CD1c-positive myeloid dendritic cell (primary cell): ENCODE measurements at regions not wholly inside any gene's neighbourhood (a gene's known extent, or its start where the extent isn't known, plus 50 kb on each side); places are given as distances from the start of the nearest gene placed in this dataset.
"Not testable (repeated sequence)": the region's sequence is repeated elsewhere in the genome, so short reads cannot be mapped to it uniquely, and the experiment has no call there.

Experiments
- DNase-seq: peaks from one replicate; pipeline ENCODE4 v3.0.0-alpha.2; 2016; ENCODE audit errors: extremely low spot score

DNA sequence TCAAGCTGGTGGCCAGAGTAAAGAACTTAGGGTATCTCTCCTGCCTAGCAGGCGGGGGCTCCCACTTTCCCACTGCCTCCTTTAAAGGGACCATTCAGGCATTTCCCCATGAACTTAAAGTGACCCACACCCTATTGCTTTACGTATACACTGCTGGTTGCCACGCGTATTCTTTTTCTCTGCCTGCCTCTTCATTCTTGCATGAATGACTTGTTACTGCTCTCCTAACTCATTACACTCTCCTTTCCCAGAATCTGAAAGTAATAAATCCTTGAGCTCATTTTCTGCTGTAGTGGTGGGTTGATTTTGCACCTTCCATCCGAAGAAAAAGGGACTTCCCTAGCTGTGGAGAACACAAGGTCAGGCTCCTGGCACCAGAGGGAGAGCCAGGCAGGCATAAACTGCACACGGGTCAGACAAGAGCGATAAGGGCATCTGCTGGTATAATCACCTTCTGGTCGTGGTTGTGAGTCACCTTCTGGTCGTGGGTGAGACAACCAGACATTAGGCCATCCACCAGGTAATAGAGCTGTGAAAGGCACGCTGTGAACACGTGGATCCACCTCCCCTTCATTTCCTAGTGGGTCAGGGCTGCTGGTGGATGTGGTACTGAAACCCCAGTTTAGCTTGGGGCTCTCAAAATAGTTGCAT is 950.3 kb downstream of the SOCS6 start:
- no peak for DNase-seq

DNA sequence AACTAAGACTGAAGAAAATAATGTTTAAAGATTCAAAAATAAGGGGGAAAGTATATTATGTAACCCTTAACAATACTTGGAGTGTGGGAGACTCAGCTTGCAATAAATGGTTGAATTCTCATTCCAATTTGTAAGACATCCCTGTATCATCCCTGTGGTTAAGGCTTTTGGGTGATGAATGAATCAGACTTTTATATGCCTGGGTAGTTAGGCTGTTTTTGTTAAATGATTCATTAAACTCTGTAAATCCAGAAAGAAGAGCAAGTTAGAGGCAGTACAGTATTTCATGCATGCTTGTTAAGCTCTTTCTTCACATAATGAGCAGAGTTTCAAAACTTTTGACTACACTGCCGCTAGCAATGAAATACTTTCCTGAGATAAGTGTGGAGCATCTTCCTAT is 948.8 kb downstream of the SOCS6 start:
- no peak for DNase-seq

DNA sequence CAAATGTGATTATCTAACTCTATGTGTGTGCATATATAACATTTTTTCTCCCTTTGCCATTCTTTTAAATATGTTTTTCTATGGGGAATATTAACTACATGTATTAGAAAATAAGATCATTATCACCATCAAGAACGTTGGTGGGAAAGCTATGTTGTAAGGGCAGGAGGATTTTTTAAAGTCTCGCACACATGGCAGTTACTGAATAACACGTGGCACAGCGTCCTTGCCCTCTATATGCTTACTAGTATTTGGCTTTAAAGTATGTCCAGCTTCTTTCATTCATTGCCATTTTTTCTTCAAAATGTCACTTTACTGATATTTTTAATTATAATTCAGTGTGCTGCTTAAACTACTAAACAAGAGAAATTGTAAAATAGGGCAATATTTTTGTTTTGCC is 944.3 kb downstream of the SOCS6 start:
- DNase-seq, result no peak

DNA sequence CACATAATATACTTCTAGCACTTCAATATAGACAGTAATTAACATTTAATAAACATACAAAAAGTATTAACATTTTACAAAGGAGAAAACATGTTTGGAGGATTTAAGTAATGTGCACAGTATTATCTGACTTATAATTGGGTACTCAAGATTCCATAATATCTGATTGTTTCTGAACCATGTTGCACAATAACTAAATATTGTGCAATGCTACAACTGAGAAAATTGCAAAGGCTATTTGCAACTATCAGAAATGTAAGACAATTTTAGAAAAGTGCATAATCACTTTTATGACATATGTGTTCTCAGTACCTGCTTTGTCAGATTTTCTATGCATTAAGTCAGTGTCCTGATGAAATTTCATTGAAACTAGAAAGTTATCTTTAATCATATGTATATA is 934.6 kb downstream of the SOCS6 start:
- no peak for DNase-seq

DNA sequence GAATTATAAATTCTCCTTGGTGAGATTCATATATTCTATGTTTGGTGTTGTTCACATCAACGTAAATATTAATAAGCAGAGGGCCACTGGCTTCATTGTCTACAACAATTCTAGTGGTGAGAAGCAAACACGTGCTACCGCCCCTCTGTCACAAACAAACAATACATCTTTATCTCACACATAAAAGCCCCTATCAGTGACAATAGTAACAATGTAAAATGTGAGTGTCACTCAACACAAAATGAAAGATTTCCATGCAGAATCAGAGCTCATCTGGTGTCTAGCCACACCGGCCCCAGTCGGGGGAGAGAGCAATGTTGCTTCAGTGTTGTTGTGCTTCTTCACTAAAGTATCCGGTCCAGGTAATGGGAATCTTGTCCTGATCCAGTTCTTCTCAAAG is 932.6 kb downstream of the SOCS6 start:
- DNase-seq, result no peak

DNA sequence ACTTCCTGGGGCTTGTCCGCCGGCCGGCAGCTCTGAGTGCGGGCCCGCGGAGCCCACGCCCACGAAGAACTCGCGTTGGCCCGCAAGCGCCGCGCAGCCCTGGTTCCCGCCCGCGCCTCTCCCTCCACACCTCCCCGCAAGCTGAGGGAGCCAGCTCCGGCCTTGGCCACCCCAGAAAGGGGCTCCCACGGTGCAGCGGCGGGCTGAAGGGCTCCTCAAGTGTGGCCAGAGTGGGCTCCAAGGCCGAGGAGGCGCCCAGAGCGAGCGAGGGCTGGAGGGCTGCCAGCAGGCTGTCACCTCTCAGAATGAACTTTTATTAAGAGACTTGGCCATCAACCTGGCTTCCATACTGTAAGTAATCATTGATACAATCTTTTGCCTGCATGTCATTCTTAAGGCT is 923.9 kb downstream of the SOCS6 start:
- not testable (repeated sequence) for DNase-seq

DNA sequence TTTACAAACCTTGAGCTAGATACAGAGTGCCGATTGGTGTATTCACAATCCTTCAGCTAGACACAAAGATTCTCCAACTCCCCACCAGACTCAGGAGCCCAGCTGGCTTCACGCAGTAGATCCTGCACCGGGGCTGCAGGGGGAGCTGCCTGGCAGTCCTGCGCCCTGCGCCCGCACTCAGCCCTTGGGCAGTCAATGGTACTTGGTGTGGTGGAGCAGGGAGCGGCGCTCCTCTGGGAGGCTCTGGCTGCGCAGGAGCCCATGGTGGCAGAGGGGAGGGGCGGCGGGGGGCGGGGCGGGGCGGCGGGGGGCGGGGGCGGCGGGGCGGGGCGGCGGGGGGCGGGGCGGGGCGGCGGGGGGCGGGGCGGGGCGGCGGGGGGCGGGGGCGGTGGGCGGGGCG is 923.4 kb downstream of the SOCS6 start:
- DNase-seq, result no peak

DNA sequence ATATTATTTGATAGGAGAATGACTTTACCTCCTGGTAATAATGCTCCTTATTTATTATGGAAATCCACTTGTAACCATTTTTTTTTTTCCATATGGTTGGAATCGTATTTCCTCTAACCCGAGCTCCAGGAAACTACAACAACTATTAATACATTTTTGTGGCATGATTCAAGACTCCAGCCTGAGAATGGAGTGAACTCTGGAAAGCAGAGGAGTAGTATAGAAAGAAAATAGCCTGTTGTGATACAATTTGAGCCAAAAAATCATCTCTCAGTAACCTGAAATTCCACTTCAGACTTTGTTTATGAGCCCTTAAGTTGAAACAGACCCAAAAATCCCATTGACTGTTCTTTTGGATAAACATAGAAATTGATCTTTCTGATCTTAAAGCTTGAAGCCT is 921.1 kb downstream of the SOCS6 start:
- no peak for DNase-seq

DNA sequence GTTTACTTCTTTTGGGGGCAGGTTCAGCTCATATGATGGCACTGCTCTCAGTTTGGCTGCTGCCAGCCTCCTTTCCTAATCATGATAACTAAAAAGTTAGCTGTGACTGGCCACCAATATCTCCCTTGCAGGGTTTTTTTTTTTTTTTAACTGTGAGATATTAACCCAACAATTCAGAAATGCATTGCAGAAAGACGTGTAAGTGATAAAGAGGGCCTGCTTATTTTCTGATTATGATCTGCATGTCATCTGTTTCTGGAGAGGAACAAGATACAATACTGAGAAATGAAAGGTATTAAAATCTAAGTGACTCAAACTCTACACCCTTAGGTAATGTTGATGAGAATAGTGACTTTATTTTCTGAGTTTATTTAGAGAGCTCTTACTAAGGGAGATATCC is 905.6 kb downstream of the SOCS6 start:
- DNase-seq, result no peak

DNA sequence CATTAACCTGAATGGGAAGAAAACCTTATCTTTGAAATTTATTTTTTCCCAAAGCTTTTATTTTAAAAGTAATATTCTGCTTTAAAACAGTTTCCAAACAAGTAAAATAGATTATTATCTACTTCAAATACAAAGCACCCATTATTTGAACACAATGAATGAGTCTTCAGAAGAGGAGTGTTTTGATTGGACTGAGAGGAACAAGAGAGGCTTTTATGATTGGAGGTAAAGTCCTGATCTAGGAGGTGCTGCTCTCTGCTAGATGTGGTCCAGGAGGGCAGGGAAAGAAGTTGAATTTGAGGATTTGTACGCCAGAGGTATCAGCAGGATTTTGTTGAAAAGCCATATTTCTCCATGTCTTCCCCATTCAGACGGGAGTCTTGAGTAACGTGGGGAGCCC is 900.7 kb downstream of the SOCS6 start:
- no peak for DNase-seq

DNA sequence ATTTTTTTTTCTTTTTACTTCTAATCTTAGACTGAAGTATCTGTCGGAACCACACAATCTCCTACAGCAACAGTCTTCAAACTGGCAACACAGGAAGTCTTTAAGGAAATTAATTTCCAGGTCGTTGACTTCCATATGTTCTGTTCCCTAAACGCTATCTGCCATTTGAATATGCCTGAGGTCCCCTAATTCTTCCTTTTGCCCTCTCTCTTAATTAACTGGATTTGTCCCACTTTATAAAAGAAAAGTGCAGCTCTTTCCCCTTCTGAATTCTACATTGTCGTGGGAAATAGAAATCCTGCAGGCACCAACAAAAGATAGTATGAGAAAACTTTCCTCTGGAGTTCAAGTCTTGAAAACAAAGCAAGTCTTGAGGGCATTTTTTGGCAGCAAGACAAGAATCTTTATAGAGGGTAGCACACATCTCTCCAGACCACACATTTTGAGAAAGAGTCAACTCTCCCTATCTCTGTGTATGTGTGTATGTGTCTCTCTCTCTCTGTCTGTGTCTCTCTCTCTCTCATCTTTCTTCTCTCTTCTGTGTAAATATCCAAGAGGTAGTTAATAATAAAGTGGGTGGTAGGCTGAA is 879.8 kb downstream of the SOCS6 start:
- no peak for DNase-seq

DNA sequence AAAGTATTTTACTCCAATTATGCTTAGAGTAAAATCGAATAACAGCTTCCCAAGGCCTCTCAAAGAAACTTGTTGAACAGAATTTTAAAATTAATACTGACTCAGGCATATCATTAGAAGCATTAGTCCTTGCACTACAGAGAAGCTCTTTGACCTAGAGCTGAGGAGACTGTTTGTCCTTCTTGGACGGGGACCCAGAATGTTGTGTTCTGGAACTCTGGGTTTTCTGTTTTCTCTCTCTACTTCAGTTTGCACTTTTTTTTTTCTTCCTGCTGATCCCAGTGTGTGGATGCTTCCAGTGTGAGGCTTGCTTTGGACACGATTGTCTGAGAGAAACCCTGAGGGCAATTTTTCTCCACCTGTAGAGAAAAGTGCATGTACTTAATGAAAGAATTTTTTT is 847.6 kb downstream of the SOCS6 start:
- DNase-seq, result no peak

DNA sequence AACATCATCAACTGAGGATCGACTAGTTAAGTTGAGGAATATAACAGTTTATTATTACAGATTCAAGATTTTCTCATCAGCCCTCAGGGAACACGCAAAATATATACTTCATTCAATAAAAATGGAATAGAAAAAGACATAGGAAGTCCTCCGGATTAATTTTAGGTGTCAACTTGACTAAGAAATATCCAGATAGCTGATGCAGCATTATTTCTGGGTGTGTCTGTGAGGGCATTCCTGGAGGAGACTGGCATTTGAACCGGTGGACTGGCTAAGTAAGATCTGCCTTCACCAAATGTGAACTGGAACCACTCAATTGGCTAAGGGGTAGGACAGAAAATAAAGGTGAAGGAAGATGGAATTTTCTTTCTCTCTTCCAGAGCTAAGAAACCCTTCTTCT is 845.3 kb downstream of the SOCS6 start:
- DNase-seq, result no peak

DNA sequence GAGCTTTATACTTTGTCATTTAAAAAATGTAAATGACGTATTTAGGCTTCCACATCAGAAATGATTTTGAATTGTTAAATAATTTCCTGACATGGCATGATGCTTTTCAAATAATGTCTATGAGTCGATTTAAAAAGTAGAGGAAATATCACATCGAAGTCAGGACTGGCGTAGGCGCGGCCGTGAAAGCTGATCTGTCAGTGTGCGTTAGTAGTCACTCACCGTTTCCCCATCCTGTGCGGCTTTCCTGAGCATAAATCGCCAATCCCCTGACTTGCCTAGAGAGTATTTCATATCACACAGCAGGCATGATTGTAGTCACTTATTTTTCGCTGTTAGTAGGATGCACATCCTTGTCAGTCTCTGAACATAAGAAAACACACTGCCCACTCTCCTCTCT is 843.1 kb downstream of the SOCS6 start:
- DNase-seq, result no peak

DNA sequence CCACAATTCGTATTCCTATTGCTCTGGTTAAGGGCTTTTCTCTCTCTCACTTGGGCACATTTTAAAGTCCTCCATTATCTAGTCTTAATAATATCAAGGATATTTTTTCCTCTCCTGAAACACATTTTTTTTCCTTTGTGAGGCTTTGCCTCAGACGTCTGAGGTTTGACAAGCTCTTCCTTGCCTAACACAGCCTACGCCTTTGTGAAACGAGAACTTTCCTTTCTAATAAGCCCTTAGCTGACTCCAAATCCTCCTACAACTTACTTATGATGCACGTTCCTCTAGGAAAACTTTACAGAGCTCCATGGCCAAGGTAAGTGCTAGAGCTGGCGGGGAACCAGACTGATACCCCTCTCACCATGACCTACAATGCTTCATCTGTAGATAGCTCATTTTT is 841.5 kb downstream of the SOCS6 start:
- no peak for DNase-seq

DNA sequence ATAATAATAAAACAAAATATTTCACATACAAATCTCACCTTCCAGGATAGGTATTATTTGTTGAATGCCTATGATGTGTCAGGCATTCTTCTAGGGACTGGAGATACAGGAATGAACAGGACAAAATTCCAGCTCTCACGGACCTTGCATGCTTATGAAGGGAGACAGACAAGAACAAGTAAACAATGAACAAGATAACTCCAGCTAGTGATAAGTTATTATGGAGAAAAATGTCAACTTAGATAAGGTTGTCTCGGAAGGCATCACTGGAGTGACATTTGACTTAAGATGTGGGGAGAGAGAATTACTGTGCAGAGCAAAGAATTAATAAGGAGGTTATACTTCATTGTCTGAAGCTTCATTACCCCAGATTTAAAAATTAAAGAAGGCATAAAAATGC is 836.7 kb downstream of the SOCS6 start:
- no peak for DNase-seq

DNA sequence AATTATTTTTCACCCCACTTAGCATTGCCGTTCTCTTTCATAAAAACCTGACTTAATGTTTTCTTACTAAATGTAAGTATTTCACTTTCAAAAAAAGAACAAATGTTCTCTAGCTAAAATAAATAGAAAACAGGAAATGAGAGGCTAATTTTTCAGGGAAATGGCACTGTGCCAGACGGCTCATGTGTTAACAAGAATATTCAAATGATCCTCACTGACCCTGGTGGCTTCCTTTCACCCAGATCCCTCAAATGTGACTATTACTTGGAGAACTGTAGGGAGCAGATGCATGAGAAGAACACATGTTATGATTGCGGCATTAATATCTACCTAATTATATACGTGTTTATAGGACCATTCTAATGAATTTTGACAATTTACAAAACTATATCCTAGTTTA is 827.7 kb downstream of the SOCS6 start:
- no peak for DNase-seq

DNA sequence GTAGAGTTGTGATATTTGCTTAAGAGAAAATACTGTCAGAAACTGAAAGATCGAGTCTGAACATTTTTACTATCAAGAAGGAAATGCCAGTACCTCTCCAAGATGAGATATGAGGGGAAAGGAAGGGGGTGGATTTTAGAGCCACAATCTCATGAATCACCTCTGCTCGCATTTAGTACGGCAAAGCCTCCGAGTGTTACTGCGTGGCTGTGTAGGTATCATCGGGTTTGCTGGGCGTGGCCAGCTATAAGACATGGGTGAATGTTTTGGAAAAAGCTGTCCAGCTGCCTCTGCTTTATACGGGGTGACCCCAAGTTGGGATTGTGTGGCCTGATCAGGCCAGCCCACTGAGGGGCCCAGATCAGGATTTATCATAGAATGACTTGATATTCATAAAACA is 826.4 kb downstream of the SOCS6 start:
- DNase-seq, result no peak

DNA sequence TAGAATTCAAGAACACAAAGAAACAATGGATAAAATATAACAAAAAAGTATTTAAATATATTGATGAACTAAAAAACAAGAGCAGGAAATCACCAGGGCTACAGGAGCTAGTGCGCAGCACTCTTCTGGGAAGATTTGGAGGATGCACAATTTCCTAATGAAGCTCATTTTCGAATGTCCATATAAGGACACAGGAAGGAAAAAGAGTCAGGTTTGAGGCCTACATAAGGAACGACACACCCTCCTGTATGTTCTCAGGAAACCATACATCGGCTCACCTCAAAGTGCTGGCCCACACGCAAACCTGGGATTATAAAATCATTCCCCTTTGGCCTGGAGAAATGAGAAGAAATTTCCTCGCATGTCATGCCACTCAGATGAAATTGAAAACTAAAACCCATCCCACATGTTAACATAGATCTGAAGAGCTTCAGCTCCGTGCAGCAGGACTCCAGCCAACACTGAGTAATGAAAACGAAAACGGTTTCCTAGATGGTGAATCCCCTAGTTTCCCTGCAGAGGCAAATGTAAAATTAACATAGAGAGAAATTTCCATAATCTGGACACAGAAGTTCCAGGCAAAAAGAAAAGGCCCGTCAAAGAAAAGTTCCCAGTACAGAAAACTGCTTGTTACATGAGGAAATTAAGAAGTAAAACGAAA is 825.8 kb downstream of the SOCS6 start:
- DNase-seq, result no peak

DNA sequence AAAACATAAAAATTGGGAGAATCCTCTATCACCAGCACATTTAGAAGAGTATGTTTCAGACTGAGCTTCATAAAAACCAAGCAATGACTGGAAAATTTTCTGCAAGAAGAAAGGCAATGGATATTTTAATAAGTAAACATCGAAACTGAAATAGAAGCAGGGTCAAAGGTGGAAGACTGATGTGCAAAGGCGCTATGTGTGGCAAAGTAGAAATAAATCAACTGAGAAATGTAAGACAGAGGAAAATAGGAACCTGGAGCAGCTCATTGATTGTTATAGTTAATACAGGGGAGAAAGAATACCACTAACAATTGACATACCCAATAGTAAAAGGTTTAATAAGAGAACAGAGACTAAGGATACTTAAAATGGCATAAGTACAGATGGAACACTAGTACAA is 818.4 kb downstream of the SOCS6 start:
- no peak for DNase-seq

DNA sequence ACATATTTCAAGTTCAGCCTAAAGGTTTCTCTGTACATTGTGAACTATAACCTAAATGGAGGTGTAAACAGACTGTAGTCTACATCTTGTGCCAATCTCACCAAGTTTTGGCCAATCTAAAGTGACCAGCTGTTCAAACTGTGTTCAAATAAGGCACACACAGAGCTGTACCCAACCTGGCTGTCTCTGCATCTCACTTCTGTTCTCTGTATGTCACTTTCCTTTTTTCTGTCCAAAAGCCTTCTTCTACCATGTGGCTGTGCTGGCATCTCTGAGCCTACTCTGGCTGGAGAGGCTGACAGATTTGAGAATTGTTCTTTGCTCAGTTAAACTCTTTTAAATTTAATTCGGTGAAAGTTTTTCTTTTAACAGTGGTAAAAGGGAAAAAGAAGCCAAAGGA is 817.9 kb downstream of the SOCS6 start:
- no peak for DNase-seq

DNA sequence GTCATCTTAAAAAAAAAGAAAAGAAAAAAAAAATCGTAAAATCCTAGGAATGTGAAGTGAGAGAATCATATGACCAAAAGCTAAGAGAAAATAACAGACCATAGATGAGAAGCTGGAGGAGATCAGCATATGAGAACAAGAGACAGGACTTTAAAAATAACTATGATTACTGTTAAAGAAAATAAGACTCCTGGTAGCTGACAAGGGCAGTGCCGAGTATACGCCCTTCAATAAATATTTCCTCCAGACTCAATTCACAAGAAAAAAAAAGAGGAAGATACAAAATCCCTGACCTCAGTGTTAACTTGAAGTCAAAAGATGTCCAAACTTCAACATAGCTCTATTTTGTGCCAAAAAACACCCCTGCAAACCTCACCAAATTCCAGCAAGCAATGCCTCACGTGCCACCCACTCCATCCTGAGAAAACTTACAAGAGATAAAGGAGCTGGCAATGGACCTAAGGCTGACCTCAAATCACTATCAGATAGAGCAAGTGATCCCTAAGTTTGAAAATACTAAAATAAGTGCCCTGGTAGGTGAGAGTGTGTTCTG is 817.2 kb downstream of the SOCS6 start:
- DNase-seq, result no peak

DNA sequence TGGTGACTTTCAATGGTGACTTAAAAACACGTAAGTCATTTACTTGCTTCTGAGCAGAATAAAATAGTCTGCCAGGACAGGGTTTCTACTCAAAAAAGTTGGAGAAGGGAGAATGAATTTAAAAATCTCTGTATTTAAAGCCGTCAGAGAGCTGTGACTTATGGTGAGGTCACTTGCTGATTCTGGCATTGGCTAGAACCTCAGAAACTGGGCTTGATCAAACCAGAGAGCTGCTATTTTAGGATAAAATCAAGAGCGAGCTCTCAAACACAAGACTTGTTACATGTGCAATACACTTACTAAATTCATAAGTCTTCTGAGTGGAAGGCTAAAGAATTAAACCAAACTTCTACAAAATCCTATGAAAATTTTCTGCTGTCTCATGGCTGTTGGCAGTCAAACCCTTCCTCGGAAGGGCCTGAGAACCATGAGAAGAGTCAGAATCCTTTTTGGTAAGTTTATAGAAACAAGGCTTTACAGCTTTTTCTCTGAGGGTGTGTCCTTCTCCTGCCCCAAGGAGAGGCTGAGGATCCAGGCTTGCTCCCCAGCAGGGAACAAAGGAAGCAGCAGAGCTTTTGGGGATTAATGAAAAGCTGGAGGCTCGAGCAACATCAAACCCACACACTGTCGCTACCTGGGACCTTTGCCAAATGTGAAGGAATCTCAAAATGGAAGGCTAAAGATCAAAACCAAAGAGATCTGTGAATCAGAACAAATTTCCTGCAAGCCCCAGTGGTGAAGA is 816.4 kb downstream of the SOCS6 start:
- no peak for DNase-seq
